ENCODE measurements at regions not wholly inside any gene's neighbourhood (a gene's known extent, or its start where the extent isn't known, plus 50 kb on each side); places are given as distances from the start of the nearest gene placed in this dataset.

DNA sequence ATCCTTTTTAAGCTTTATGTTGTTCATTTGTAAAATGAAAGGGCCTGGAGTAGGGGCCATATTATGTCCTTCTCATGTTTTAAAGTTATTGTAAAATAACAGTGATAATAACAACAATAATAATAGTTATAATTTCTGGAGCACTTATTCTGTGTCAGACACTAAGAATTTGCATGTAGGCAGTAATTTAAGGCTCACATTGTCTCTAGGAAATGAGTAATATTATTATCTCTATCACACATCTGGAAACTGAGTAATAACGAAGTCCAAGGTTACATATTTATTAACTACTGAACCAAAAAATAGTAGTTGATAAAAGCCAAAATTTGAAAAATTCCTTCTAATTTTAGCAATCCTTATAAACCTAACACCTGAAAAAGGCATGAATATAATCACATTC, 520.7 kb upstream of the PABPC4L start:
- TF ChIP-seq, protein P1, sequence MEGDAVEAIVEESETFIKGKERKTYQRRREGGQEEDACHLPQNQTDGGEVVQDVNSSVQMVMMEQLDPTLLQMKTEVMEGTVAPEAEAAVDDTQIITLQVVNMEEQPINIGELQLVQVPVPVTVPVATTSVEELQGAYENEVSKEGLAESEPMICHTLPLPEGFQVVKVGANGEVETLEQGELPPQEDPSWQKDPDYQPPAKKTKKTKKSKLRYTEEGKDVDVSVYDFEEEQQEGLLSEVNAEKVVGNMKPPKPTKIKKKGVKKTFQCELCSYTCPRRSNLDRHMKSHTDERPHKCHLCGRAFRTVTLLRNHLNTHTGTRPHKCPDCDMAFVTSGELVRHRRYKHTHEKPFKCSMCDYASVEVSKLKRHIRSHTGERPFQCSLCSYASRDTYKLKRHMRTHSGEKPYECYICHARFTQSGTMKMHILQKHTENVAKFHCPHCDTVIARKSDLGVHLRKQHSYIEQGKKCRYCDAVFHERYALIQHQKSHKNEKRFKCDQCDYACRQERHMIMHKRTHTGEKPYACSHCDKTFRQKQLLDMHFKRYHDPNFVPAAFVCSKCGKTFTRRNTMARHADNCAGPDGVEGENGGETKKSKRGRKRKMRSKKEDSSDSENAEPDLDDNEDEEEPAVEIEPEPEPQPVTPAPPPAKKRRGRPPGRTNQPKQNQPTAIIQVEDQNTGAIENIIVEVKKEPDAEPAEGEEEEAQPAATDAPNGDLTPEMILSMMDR (IDR thresholded peaks at IDR 0.05), result no peak

GRCh38 chr4:134720030-134720429, 518.4 kb upstream of the PABPC4L start:
- Histone ChIP-seq H3K36me3 (no peaks in the 10 kb centered on the region), H3K9me3 (no peaks in the 10 kb centered on the region), H3K4me1 (ENCODE audit: control insufficient read depth in 1 of 2, low read depth in 2 of 2) (no peaks in the 10 kb centered on the region), H3K4me3 (no peak overlapping the region), H3K27ac (no peak overlapping the region), H3K27me3 (replicated peaks; ENCODE audit: insufficient read depth) (no peaks in the 10 kb centered on the region)
- no peak for DNase-seq (ENCODE audit: low spot score)
- no peak for ATAC-seq (ENCODE audit: insufficient number of reproducible peaks, low FRiP score, low read depth)
- TF ChIP-seq, protein P1 (IDR thresholded peaks at IDR 0.05), result no peak

More for the DNA sequence above, 520.7 kb upstream of the PABPC4L start:
- no peaks in the 10 kb centered on the region for H3K4me1 ChIP-seq (ENCODE audit: control insufficient read depth in 1 of 2, low read depth in 2 of 2)
- DNase-seq (ENCODE audit: low spot score) (no peak), ATAC-seq (ENCODE audit: insufficient number of reproducible peaks, low FRiP score, low read depth) (no peak)
- no peaks in the 10 kb centered on the region for H3K27me3 ChIP-seq (replicated peaks; ENCODE audit: insufficient read depth)
- no peaks in the 10 kb centered on the region for H3K36me3 ChIP-seq
- H3K27ac ChIP-seq, result no peak overlapping the region
- no peak overlapping the region for H3K4me3 ChIP-seq
- H3K9me3 ChIP-seq, result no peaks in the 10 kb centered on the region

DNA sequence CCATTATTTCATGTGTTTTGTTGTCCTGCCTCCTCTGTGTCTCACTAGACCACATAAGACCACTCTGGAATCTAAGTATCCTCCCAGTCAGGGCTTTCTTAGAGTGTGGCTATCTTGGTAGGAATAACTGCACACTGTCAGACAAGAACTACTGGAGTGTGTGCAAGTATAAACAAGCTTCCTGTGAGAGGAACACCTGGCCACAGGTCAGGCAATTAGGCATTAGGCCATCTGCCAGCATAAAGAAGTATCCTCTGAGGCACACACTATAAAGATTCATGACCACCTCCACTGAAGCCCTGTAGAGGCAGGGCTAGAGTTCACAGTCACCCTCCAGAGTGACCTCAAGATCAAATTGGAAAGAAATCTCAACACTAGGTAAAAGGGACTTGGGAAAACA, 507.0 kb upstream of the PABPC4L start:
- Histone ChIP-seq H3K9me3 (no peaks in the 10 kb centered on the region), H3K27me3 (replicated peaks; ENCODE audit: insufficient read depth) (no peaks in the 10 kb centered on the region), H3K36me3 (no peaks in the 10 kb centered on the region), H3K4me1 (ENCODE audit: control insufficient read depth in 1 of 2, low read depth in 2 of 2) (no peaks in the 10 kb centered on the region), H3K4me3 (no peak overlapping the region), H3K27ac (no peak overlapping the region)
- no peak for ATAC-seq (ENCODE audit: insufficient number of reproducible peaks, low FRiP score, low read depth)
- no peak for DNase-seq (ENCODE audit: low spot score)
- TF ChIP-seq, protein P1 (IDR thresholded peaks at IDR 0.05), result no peak

GRCh38 chr4:134708026-134708425, 506.4 kb upstream of the PABPC4L start:
- no peaks in the 10 kb centered on the region for H3K9me3 ChIP-seq
- H3K36me3 ChIP-seq, result no peaks in the 10 kb centered on the region
- H3K4me3 ChIP-seq, result no peak overlapping the region
- DNase-seq (ENCODE audit: low spot score) (no peak), ATAC-seq (ENCODE audit: insufficient number of reproducible peaks, low FRiP score, low read depth) (no peak)
- H3K27me3 ChIP-seq (replicated peaks; ENCODE audit: insufficient read depth), result no peaks in the 10 kb centered on the region
- TF ChIP-seq, protein P1 (IDR thresholded peaks at IDR 0.05), result no peak
- no peak overlapping the region for H3K27ac ChIP-seq
- no peaks in the 10 kb centered on the region for H3K4me1 ChIP-seq (ENCODE audit: control insufficient read depth in 1 of 2, low read depth in 2 of 2)

DNA sequence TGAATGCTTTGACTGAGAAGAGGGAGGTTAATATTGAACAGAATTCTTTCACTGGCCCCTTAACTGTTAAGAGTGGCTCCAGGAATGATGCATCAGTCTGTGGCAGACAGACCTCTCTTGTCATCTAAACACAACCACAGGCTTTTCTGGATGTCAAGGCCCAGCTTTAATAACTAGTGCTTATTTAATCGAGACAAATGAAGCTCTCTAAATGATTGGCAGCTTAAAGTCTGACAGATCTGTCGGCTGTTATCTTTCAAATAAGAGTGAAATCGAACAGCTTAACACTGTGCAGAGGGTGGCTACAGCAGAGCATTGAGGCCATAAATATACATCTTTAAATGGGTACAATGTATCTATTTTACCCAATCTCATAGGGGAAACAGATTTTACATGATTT, 500.8 kb upstream of the PABPC4L start:
- Histone ChIP-seq H3K27ac (no peak overlapping the region), H3K36me3 (no peaks in the 10 kb centered on the region), H3K4me1 (ENCODE audit: control insufficient read depth in 1 of 2, low read depth in 2 of 2) (no peaks in the 10 kb centered on the region), H3K27me3 (replicated peaks; ENCODE audit: insufficient read depth) (no peaks in the 10 kb centered on the region), H3K9me3 (peaks cover 3% of the 10 kb centered on the region), H3K4me3 (no peak overlapping the region)
- TF ChIP-seq, protein P1 (IDR thresholded peaks at IDR 0.05), result no peak
- ATAC-seq (ENCODE audit: insufficient number of reproducible peaks, low FRiP score, low read depth) (no peak), DNase-seq (ENCODE audit: low spot score) (no peak)
